K562 (cell line): ENCODE measurements at regions not wholly inside any gene's neighbourhood (a gene's known extent, or its start where the extent isn't known, plus 50 kb on each side); places are given as distances from the start of the nearest gene placed in this dataset.

Source experiments
- ATAC-seq: fragments of 200-7000 bp; cut with Tn5 transposase; 3 replicates; pipeline ENCODE4 v1.9.1; 2020; ENCODE audit warnings: moderate library complexity
- BruUV-seq: library from RNA; stranded (reverse); fragments of 400-500 nt; replicated peaks from 2 replicates; lab custom pipeline; 2021; lab: Mats Ljungman, UMichigan
- CTCF ChIA-PET: fragments of 300-600 bp; formaldehyde crosslinking; extraction: SDS; loops from one replicate; lab custom pipeline; 2021; ENCODE audit warnings: low intra/inter-chr PET ratio; lab: Yijun Ruan, JAX
- POLR2A ChIA-PET: fragments of 300-600, 350-650 bp; sonication (Branson Sonifier 250); formaldehyde crosslinking; extraction: SDS; loops from one replicate; lab custom pipeline; 2021; ENCODE audit warnings: antibody characterized with exemption, inconsistent platforms; lab: Yijun Ruan, JAX
- DNase-seq, 4 experiments: peaks; one replicate each; pipeline versions ENCODE4 v3.0.0 to v3.0.0-alpha.2; 2011 to 2018; ENCODE audit warnings: low spot score in 3 of 4, mixed read lengths in 3 of 4; ENCODE audit errors: extremely low read depth in 1 of 4
- FAIRE-seq: peaks from 2 replicates; lab custom pipeline; 2011; peaks lifted over from hg19 to GRCh38; lab: Jason Lieb, UNC
- H2AFZ ChIP-seq: 2 replicates; pipeline ENCODE4 v1.6.0; 2011; ENCODE audit warnings: low read depth, low read length, control low read depth, inconsistent platforms
- H3K27ac ChIP-seq: fragments of 200-600 bp; 3 replicates; pipeline ENCODE4 v1.8.0; 2011; ENCODE audit warnings: low read depth, mild to moderate bottlenecking, control low read depth, inconsistent platforms, low read length, moderate library complexity, mixed read lengths; ENCODE audit errors: extremely low read depth
- H3K27me3 ChIP-seq, 2 experiments: fragments of 300-600 bp in 1 of 2; 2 replicates in 1 of 2; 3 replicates in 1 of 2; pipeline versions ENCODE4 v1.6.0 to v1.8.0; 2011; ENCODE audit warnings: inconsistent platforms in 2 of 2, low read length in 2 of 2, mild to moderate bottlenecking in 1 of 2, mixed read lengths in 1 of 2, moderate library complexity in 1 of 2; ENCODE audit not compliant: control insufficient read depth in 2 of 2, insufficient read depth in 2 of 2
- H3K36me3 ChIP-seq: fragments of 300-600 bp; 3 replicates; pipeline ENCODE4 v1.8.0; 2011; ENCODE audit warnings: mild to moderate bottlenecking, low read length, inconsistent platforms; ENCODE audit not compliant: control insufficient read depth, insufficient read depth
- H3K4me1 ChIP-seq, 2 experiments: fragments of 200-600 bp in 1 of 2; replicated peaks in 1 of 2; 2 replicates in 1 of 2; 3 replicates in 1 of 2; pipeline versions ENCODE4 v1.5.1 to v1.8.0; 2011; ENCODE audit warnings: inconsistent platforms in 2 of 2, low read length in 2 of 2, mild to moderate bottlenecking in 1 of 2, mixed read lengths in 1 of 2, moderate library complexity in 1 of 2; ENCODE audit not compliant: control insufficient read depth in 2 of 2, insufficient read depth in 2 of 2
- H3K4me2 ChIP-seq: 2 replicates; pipeline ENCODE4 v1.6.1; 2011; ENCODE audit warnings: low read length, control low read depth, inconsistent platforms, mixed read lengths; ENCODE audit not compliant: insufficient read depth
- H3K4me3 ChIP-seq: fragments of 200-600 bp; sonication (generic), shearing (Covaris generic); 2 replicates; pipeline ENCODE4 v1.5.1; 2016; ENCODE audit warnings: control low read depth, inconsistent platforms
- H3K79me2 ChIP-seq: fragments of 200-600 bp; 3 replicates; pipeline ENCODE4 v1.8.0; 2011; ENCODE audit warnings: low read length, inconsistent platforms; ENCODE audit not compliant: control insufficient read depth, insufficient read depth
- H3K9ac ChIP-seq, 2 experiments: 2 replicates each; pipeline versions ENCODE4 v1.6.0 to v1.6.1; 2011; ENCODE audit warnings: low read depth in 2 of 2, low read length in 2 of 2, control low read depth in 1 of 2, inconsistent platforms in 1 of 2, mild to moderate bottlenecking in 1 of 2, mixed read lengths in 1 of 2; ENCODE audit not compliant: insufficient read depth in 1 of 2
- H3K9me1 ChIP-seq: one replicate; pipeline ENCODE4 v1.6.0; 2011; ENCODE audit warnings: inconsistent platforms, mild to moderate bottlenecking, low read length, moderate library complexity; ENCODE audit not compliant: control insufficient read depth, insufficient read depth
- H3K9me3 ChIP-seq: replicated peaks from 2 replicates; pipeline ENCODE4 v1.5.1; 2011; ENCODE audit warnings: low read depth, low read length, inconsistent platforms; ENCODE audit not compliant: control insufficient read depth, insufficient read depth
- H4K20me1 ChIP-seq: replicated peaks from 2 replicates; pipeline ENCODE4 v1.6.1; 2011; ENCODE audit warnings: low read length, inconsistent platforms, mixed read lengths; ENCODE audit not compliant: control insufficient read depth, insufficient read depth
- FOXJ2 ChIP-seq: fragments of 200-800 bp; sonication (Bioruptor generic); IDR thresholded peaks from 2 replicates; pipeline ENCODE4 v1.6.1; 2016; ENCODE audit warnings: missing genetic modification characterization, missing compliant biosample characterization
- HBP1 ChIP-seq: fragments of 450-650 bp; formaldehyde crosslinking; IDR thresholded peaks from 2 replicates; pipeline ENCODE4 v1.4.0; 2022; ENCODE audit warnings: missing genetic modification characterization
- MEF2D ChIP-seq: conservative IDR thresholded peaks from 2 replicates; pipeline ENCODE4 v1.6.1; 2016; ENCODE audit warnings: low read depth, missing genetic modification characterization, missing compliant biosample characterization
- SMC3 ChIP-seq: conservative IDR thresholded peaks from 2 replicates; pipeline ENCODE4 v1.6.1; 2011; ENCODE audit warnings: low read depth, low read length, improper control_type of control experiment; ENCODE audit not compliant: insufficient read depth
- TARDBP ChIP-seq: fragments of 450-650 bp; IDR thresholded peaks from 2 replicates; pipeline ENCODE4 v1.6.1; 2016
- ZBTB26 ChIP-seq: fragments of 450-650 bp; formaldehyde crosslinking; IDR thresholded peaks from 2 replicates; pipeline ENCODE4 v1.4.0; 2022; ENCODE audit warnings: missing genetic modification characterization
- WGBS: fragments of 100-300 bp; shearing (Covaris generic); methylation state at CpG from one replicate; pipeline ENCODE4 v1.1.6; 2016; ENCODE audit warnings: low coverage, mixed read lengths; ENCODE audit not compliant: insufficient coverage; ENCODE audit errors: missing lambda C conversion rate; 5-methylcytosine and 5-hydroxymethylcytosine counted together
- in situ Hi-C: fragments of 300-500 bp; cut with MboI; formaldehyde crosslinking; loops from 4 replicates; pipeline ENCODE4 v1.15.0; 2018; ENCODE audit warnings: inconsistent platforms, mixed read lengths
- intact Hi-C: fragments of 100-400 bp; cut with micrococcal nuclease; formaldehyde crosslinking; loops from 2 replicates; pipeline ENCODE4 v1.14.2; 2022
- TF ChIP-seq, protein P1 (sequence below): sonication (generic); formaldehyde crosslinking; IDR thresholded peaks from 2 replicates; pipeline ENCODE4 v1.9.0; 2022; ENCODE audit warnings: mild to moderate bottlenecking, missing genetic modification reagents

- Histone ChIP-seq H3K9me3 (no peaks in the 10 kb centered on the region), H3K9me1 (no peaks in the 10 kb centered on the region), H3K36me3 (no peaks in the 10 kb centered on the region), H3K79me2 (no peaks in the 10 kb centered on the region), H2AFZ (no peak overlapping the region), H3K4me1 (no peaks in the 10 kb centered on the region), H3K27ac (no peak overlapping the region), H4K20me1 (no peaks in the 10 kb centered on the region), H3K9ac (no peak overlapping the region; a peak in 1 of 4 replicates), H3K4me2 (no peak overlapping the region), H3K27me3 (peaks cover 7 to 21% of the 10 kb centered on the region in 2 experiments; a peak in 3 of 5 replicates), H3K4me3 (no peak overlapping the region)
- ChIA-PET CTCF (no interaction called here), POLR2A (interaction anchor here (0.5 to 1.6 kb wide), 3 partner anchors 16 to 85 kb away, joined by 3 to 5 read pairs (median 3); no protein-coding TSS in a partner anchor)
- BruUV-seq = no TSS peak
- ATAC-seq = no peak
- intact Hi-C loops (no loop called here), in situ Hi-C loops (no loop called here)
- DNase-seq = no peak
- no peak for TF ChIP-seq FOXJ2 (tag)
- TF ChIP-seq, protein P1, sequence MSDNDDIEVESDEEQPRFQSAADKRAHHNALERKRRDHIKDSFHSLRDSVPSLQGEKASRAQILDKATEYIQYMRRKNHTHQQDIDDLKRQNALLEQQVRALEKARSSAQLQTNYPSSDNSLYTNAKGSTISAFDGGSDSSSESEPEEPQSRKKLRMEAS (CRISPR knock-in tag) = no peak
- TF ChIP-seq TARDBP = no peak
- no peak for TF ChIP-seq SMC3
- no peak for TF ChIP-seq HBP1
- TF ChIP-seq MEF2D (tag) = no peak
- no peak for TF ChIP-seq ZBTB26
- no peak for FAIRE-seq
- under 1% methylated on average over 9 of the region's 9 CpGs for WGBS
Observed at GRCh38 chr6:156509496-156509895, 267.7 kb upstream of the ARID1B start.
